ENCODE measurements at regions not wholly inside any gene's neighbourhood (a gene's known extent, or its start where the extent isn't known, plus 50 kb on each side); places are given as distances from the start of the nearest gene placed in this dataset.
A peak's percentile ranks its signal among the peaks of the same experiment; 100 is the strongest.

GRCh38 chr2:155309483-155309882 lies 611.0 kb downstream of the KCNJ3 start:
- no peak for DNase-seq

- DNase-seq: no peak
Observed at GRCh38 chr2:155308367-155309009, 610.0 kb downstream of the KCNJ3 start.

- DNase-seq: no peak
Observed at GRCh38 chr2:155301221-155301620, 602.7 kb downstream of the KCNJ3 start.

- DNase-seq: no peak
Observed at GRCh38 chr2:155298001-155298400, 599.5 kb downstream of the KCNJ3 start.

GRCh38 chr2:155294358-155294757 lies 595.9 kb downstream of the KCNJ3 start:
- DNase-seq: no peak

- no peak for DNase-seq
Observed at GRCh38 chr2:155281907-155282306, 583.4 kb downstream of the KCNJ3 start.

GRCh38 chr2:155273323-155273722 lies 574.8 kb downstream of the KCNJ3 start:
- DNase-seq: no peak

- no peak for DNase-seq
Observed at GRCh38 chr2:155266583-155266982, 568.1 kb downstream of the KCNJ3 start.

GRCh38 chr2:155266109-155266508 lies 567.6 kb downstream of the KCNJ3 start:
- no peak for DNase-seq

- no peak for DNase-seq
Observed at GRCh38 chr2:155256803-155257202, 558.3 kb downstream of the KCNJ3 start.

- DNase-seq: peak in 3 of 56 donors; percentile 0 to 3 (median 1)
Observed at GRCh38 chr2:155250800-155251199, 552.3 kb downstream of the KCNJ3 start.

GRCh38 chr2:155240176-155240575 lies 541.7 kb downstream of the KCNJ3 start:
- DNase-seq: no peak

- no peak for DNase-seq
Observed at GRCh38 chr2:155235710-155236109, 537.2 kb downstream of the KCNJ3 start.

GRCh38 chr2:155223781-155224406 lies 525.4 kb downstream of the KCNJ3 start:
- no peak for DNase-seq

- no peak for DNase-seq
Observed at GRCh38 chr2:155218945-155219344, 520.5 kb downstream of the KCNJ3 start.

- no peak for DNase-seq
Observed at GRCh38 chr2:155218292-155218924, 519.9 kb downstream of the KCNJ3 start.

- no peak for DNase-seq
Observed at GRCh38 chr2:155215037-155215707, 516.7 kb downstream of the KCNJ3 start.

GRCh38 chr2:155209696-155210450 lies 511.4 kb downstream of the KCNJ3 start:
- DNase-seq: no peak

GRCh38 chr2:155203178-155203577 lies 504.7 kb downstream of the KCNJ3 start:
- no peak for DNase-seq

GRCh38 chr2:155200753-155201152 lies 502.3 kb downstream of the KCNJ3 start:
- DNase-seq: no peak

- no peak for DNase-seq
Observed at GRCh38 chr2:155190342-155190741, 491.8 kb downstream of the KCNJ3 start.

- no peak for DNase-seq
Observed at GRCh38 chr2:155178921-155179320, 480.4 kb downstream of the KCNJ3 start.

Data from nucleus accumbens (tissue), 56 donors.